DMS53 treated with DMSO at 0.1 percent for 48 hours (cell line): ENCODE measurements at regions not wholly inside any gene's neighbourhood (a gene's known extent, or its start where the extent isn't known, plus 50 kb on each side); places are given as distances from the start of the nearest gene placed in this dataset.

ENCODE experiments used
- DNase-seq: peaks from one replicate; lab custom pipeline; 2025; ENCODE audit not compliant: unreplicated experiment; lab: John Stamatoyannopoulos, UW

- no peak for DNase-seq
Measured at GRCh38 chr15:97728791-97729190, 231.7 kb upstream of the ARRDC4 start.

- DNase-seq, result no peak
Measured at GRCh38 chr15:97729270-97729669, 231.2 kb upstream of the ARRDC4 start.

GRCh38 chr15:97730315-97730714 lies 230.2 kb upstream of the ARRDC4 start:
- DNase-seq, result no peak

- no peak for DNase-seq
Measured at GRCh38 chr15:97731859-97732258, 228.6 kb upstream of the ARRDC4 start.

- no peak for DNase-seq
Measured at GRCh38 chr15:97733373-97733772, 227.1 kb upstream of the ARRDC4 start.

- no peak for DNase-seq
Measured at GRCh38 chr15:97736748-97737147, 223.8 kb upstream of the ARRDC4 start.

GRCh38 chr15:97745481-97746071 lies 214.9 kb upstream of the ARRDC4 start:
- no peak for DNase-seq

- DNase-seq, result no peak
Measured at GRCh38 chr15:97747342-97747741, 213.2 kb upstream of the ARRDC4 start.

GRCh38 chr15:97748576-97748975 lies 211.9 kb upstream of the ARRDC4 start:
- DNase-seq, result no peak

- no peak for DNase-seq
Measured at GRCh38 chr15:97750060-97750459, 210.4 kb upstream of the ARRDC4 start.

GRCh38 chr15:97755726-97756125 lies 204.8 kb upstream of the ARRDC4 start:
- no peak for DNase-seq

GRCh38 chr15:97759363-97759762 lies 201.1 kb upstream of the ARRDC4 start:
- no peak for DNase-seq

- DNase-seq, result no peak
Measured at GRCh38 chr15:97761110-97761509, 199.4 kb upstream of the ARRDC4 start.

GRCh38 chr15:97783240-97783639 lies 177.3 kb upstream of the ARRDC4 start:
- DNase-seq, result no peak

- DNase-seq, result no peak
Measured at GRCh38 chr15:97786741-97787140, 173.8 kb upstream of the ARRDC4 start.

- no peak for DNase-seq
Measured at GRCh38 chr15:97790180-97790579, 170.3 kb upstream of the ARRDC4 start.

- DNase-seq, result no peak
Measured at GRCh38 chr15:97791824-97792792, 168.4 kb upstream of the ARRDC4 start.

- no peak for DNase-seq
Measured at GRCh38 chr15:97804950-97805349, 155.6 kb upstream of the ARRDC4 start.

GRCh38 chr15:97806766-97807165 lies 153.7 kb upstream of the ARRDC4 start:
- DNase-seq, result no peak

GRCh38 chr15:97815835-97816234 lies 144.7 kb upstream of the ARRDC4 start:
- DNase-seq, result no peak

GRCh38 chr15:97817276-97817890 lies 143.1 kb upstream of the ARRDC4 start:
- no peak for DNase-seq

GRCh38 chr15:97836003-97836402 lies 124.5 kb upstream of the ARRDC4 start:
- DNase-seq, result no peak
